ENCODE measurements at regions not wholly inside any gene's neighbourhood (a gene's known extent, or its start where the extent isn't known, plus 50 kb on each side); places are given as distances from the start of the nearest gene placed in this dataset.

DNA sequence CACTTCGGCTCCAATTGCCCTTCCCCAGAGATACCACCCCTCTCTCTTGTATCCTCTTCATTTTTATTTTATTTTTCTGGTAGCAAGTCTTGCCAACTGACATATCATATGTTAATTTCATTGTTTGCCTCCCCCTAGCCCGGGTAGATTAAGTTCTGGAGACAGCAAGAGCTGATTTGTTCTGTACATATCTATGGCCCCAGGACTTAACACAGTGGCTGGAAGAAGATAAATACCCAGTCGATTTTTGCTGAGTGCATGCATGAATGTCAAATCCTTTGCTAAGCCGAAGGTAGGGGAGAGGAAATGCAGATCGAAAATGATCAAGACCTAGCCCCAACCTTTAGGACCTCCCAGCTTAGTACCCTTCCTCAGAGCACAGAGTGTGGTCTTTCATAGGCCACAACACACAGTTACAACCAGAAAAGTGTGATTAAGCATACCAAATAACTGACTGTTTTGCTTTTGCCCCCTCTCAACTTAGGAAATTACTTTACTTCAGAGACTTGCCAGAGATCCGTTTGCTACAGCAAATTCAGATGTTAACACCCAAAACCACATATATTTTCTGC lies 58.7 kb upstream of the KLF3 start:
- Mint-ChIP-seq H3K27ac (no peak overlapping the region), H3K36me3 (ENCODE audit: low read depth) (no peaks in the 10 kb centered on the region), H3K4me1 (ENCODE audit: low read depth) (peaks cover 54% of the 10 kb centered on the region), H3K27me3 (no peaks in the 10 kb centered on the region), H3K9me3 (peaks cover 2% of the 10 kb centered on the region), H3K4me3 (no peak overlapping the region)
- Histone ChIP-seq H3K9me3 (ENCODE audit: control insufficient read depth in 1 of 2, insufficient read depth in 1 of 2, low read length in 2 of 2) (no peaks in the 10 kb centered on the region), H3K27ac (ENCODE audit: low read depth in 1 of 2, low read length in 2 of 2) (no peak overlapping the region), H3K4me1 (ENCODE audit: insufficient read depth, low read length) (peaks cover 25% of the 10 kb centered on the region), H3K4me3 (ENCODE audit: low read length) (no peak overlapping the region), H3K36me3 (ENCODE audit: insufficient read depth, low read length) (no peaks in the 10 kb centered on the region), H3K27me3 (ENCODE audit: control insufficient read depth in 1 of 2, insufficient read depth in 2 of 2, low read length in 2 of 2) (no peaks in the 10 kb centered on the region)
- TF ChIP-seq, protein P1, sequence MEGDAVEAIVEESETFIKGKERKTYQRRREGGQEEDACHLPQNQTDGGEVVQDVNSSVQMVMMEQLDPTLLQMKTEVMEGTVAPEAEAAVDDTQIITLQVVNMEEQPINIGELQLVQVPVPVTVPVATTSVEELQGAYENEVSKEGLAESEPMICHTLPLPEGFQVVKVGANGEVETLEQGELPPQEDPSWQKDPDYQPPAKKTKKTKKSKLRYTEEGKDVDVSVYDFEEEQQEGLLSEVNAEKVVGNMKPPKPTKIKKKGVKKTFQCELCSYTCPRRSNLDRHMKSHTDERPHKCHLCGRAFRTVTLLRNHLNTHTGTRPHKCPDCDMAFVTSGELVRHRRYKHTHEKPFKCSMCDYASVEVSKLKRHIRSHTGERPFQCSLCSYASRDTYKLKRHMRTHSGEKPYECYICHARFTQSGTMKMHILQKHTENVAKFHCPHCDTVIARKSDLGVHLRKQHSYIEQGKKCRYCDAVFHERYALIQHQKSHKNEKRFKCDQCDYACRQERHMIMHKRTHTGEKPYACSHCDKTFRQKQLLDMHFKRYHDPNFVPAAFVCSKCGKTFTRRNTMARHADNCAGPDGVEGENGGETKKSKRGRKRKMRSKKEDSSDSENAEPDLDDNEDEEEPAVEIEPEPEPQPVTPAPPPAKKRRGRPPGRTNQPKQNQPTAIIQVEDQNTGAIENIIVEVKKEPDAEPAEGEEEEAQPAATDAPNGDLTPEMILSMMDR (IDR thresholded peaks at IDR 0.05) = no peak
- no peak for DNase-seq
- intact Hi-C loops (cut with DNase I, micrococcal nuclease) = loop anchor here in 1 of 2 experiments (5.0 kb wide), 2 partner anchors 62 to 288 kb away; no protein-coding TSS in a partner anchor
- CTCF ChIA-PET = no interaction called here
- ATAC-seq (ENCODE audit: poor library complexity) = no peak
- POLR2A ChIA-PET = interaction anchor here (1.0 to 1.2 kb wide), 2 partner anchors 51 to 95 kb away, joined by 3 to 4 read pairs; no protein-coding TSS in a partner anchor

DNA sequence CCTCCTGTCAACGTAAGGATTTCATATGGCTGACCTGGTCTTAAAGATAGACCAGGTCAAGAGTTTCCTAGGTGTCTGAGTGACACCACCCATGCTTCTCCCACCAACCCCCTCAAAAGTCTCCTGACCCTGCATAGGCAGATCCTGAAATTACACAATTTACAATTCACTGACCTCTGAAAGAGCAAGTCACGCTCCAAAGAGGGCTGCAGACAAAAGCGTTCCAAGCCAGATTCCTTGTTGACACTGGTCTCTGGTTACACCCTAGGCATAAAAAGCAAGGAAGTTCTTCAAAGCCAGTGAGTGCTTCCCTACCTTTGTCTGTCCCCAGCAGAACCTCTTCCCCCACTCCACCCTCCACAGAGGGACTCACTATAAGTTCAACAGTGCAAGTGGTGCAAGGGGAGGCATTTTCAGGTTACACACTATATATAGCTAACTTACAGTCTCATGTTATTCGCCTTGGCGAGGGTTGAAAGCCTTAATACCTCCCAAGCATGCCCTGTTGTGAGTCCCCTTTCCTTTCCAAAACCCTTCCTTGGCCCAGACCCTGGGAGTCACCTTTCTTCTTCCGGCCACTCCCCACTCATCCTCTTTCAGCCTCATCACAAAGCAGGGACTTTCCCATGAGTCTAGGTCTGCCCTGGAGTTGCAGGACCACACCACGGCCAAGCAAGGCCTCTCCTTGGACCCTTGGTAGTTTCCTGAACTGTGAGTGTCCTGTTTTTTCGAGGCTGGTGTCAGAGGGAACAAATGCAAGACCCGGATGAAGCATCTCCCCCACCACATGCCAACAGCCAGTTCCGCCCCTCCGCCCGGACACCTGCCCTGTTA lies 58.0 kb upstream of the KLF3 start:
- CTCF ChIA-PET = no interaction called here
- intact Hi-C loops (cut with DNase I, micrococcal nuclease) = loop anchor here in 1 of 2 experiments (5.0 kb wide), 2 partner anchors 61 to 289 kb away; no protein-coding TSS in a partner anchor
- H3K36me3 Mint-ChIP-seq (ENCODE audit: low read depth) = no peaks in the 10 kb centered on the region
- Histone ChIP-seq H3K4me1 (ENCODE audit: insufficient read depth, low read length) (peaks cover 29% of the 10 kb centered on the region), H3K27ac (ENCODE audit: low read depth in 1 of 2, low read length in 2 of 2) (no peak overlapping the region), H3K9me3 (ENCODE audit: control insufficient read depth in 1 of 2, insufficient read depth in 1 of 2, low read length in 2 of 2) (no peaks in the 10 kb centered on the region), H3K27me3 (ENCODE audit: control insufficient read depth in 1 of 2, insufficient read depth in 2 of 2, low read length in 2 of 2) (no peaks in the 10 kb centered on the region), H3K36me3 (ENCODE audit: insufficient read depth, low read length) (no peaks in the 10 kb centered on the region), H3K4me3 (ENCODE audit: low read length) (no peak overlapping the region)
- H3K4me3 Mint-ChIP-seq = no peak overlapping the region
- TF ChIP-seq, protein P1 (IDR thresholded peaks at IDR 0.05) = no peak
- peaks cover 59% of the 10 kb centered on the region for H3K4me1 Mint-ChIP-seq (ENCODE audit: low read depth)
- no peak for DNase-seq
- no peaks in the 10 kb centered on the region for H3K27me3 Mint-ChIP-seq
- POLR2A ChIA-PET = interaction anchor here (1.2 kb wide), 1 partner anchor 96 kb away, joined by 4 read pairs; no protein-coding TSS in a partner anchor
- ATAC-seq (ENCODE audit: poor library complexity) = no peak
- no peaks in the 10 kb centered on the region for H3K9me3 Mint-ChIP-seq
- peak overlapping the region; percentile 13 for H3K27ac Mint-ChIP-seq

GRCh38 chr4:38606587-38606905 lies 57.5 kb upstream of the KLF3 start:
- DNase-seq = peak in 2 of 14 experiments; percentile 12 to 29
- TF ChIP-seq, protein P1 (IDR thresholded peaks at IDR 0.05) = no peak
- CTCF ChIA-PET = no interaction called here
- no peak overlapping the region for H3K4me3 Mint-ChIP-seq
- H3K27ac Mint-ChIP-seq = no peak overlapping the region
- Histone ChIP-seq H3K27me3 (ENCODE audit: control insufficient read depth in 1 of 2, insufficient read depth in 2 of 2, low read length in 2 of 2) (no peaks in the 10 kb centered on the region), H3K27ac (ENCODE audit: low read depth in 1 of 2, low read length in 2 of 2) (no peak overlapping the region), H3K9me3 (ENCODE audit: control insufficient read depth in 1 of 2, insufficient read depth in 1 of 2, low read length in 2 of 2) (no peaks in the 10 kb centered on the region), H3K4me3 (ENCODE audit: low read length) (no peak overlapping the region), H3K4me1 (ENCODE audit: insufficient read depth, low read length) (peaks cover 30% of the 10 kb centered on the region), H3K36me3 (ENCODE audit: insufficient read depth, low read length) (no peaks in the 10 kb centered on the region)
- H3K36me3 Mint-ChIP-seq (ENCODE audit: low read depth) = no peaks in the 10 kb centered on the region
- peaks cover 63% of the 10 kb centered on the region for H3K4me1 Mint-ChIP-seq (ENCODE audit: low read depth)
- POLR2A ChIA-PET = no interaction called here
- H3K27me3 Mint-ChIP-seq = no peaks in the 10 kb centered on the region
- no peak for ATAC-seq (ENCODE audit: poor library complexity)
- intact Hi-C loops (cut with DNase I, micrococcal nuclease) = loop anchor here in 1 of 2 experiments (5.0 kb wide), 2 partner anchors 61 to 289 kb away; no protein-coding TSS in a partner anchor
- H3K9me3 Mint-ChIP-seq = no peaks in the 10 kb centered on the region
